Neural progenitor cell (in vitro differentiated cells): ENCODE measurements at regions not wholly inside any gene's neighbourhood (a gene's known extent, or its start where the extent isn't known, plus 50 kb on each side); places are given as distances from the start of the nearest gene placed in this dataset.

Source experiments
- DNase-seq: peaks from one replicate; pipeline ENCODE4 v3.0.0-alpha.2; 2016; ENCODE audit warnings: low spot score
- H2AFZ ChIP-seq: fragments of 200-600 bp; sonication (generic); replicated peaks from 2 replicates; pipeline ENCODE4 v1.6.1; 2016; ENCODE audit warnings: antibody characterized with exemption
- H3F3A ChIP-seq: fragments of 200-600 bp; sonication (generic); 2 replicates; pipeline ENCODE4 v1.6.1; 2016; ENCODE audit warnings: antibody characterized with exemption, low read depth
- H3K27ac ChIP-seq: fragments of 200-600 bp; sonication (generic); 2 replicates; pipeline ENCODE4 v1.5.1; 2016; ENCODE audit warnings: mild to moderate bottlenecking
- H3K27me3 ChIP-seq: fragments of 200-600 bp; sonication (generic); 2 replicates; pipeline ENCODE4 v1.6.1; 2016; ENCODE audit warnings: mild to moderate bottlenecking, moderate library complexity
- H3K36me3 ChIP-seq: fragments of 200-600 bp; sonication (generic); 2 replicates; pipeline ENCODE4 v1.5.1; 2016
- H3K4me1 ChIP-seq: fragments of 200-600 bp; sonication (generic); 2 replicates; pipeline ENCODE4 v1.6.1; 2016; ENCODE audit warnings: mixed run types
- H3K4me2 ChIP-seq: fragments of 200-600 bp; sonication (generic); 2 replicates; pipeline ENCODE4 v1.6.1; 2016
- H3K4me3 ChIP-seq: fragments of 200-600 bp; sonication (generic); 2 replicates; pipeline ENCODE4 v1.5.1; 2016
- H3K79me2 ChIP-seq: fragments of 200-600 bp; sonication (generic); 2 replicates; pipeline ENCODE4 v1.6.1; 2016; ENCODE audit warnings: low read depth
- H3K9ac ChIP-seq: fragments of 200-600 bp; sonication (generic); 2 replicates; pipeline ENCODE4 v1.6.1; 2016
- H3K9me3 ChIP-seq: fragments of 200-600 bp; sonication (generic); 2 replicates; pipeline ENCODE4 v1.5.1; 2016; ENCODE audit warnings: low read depth
- H4K20me1 ChIP-seq: fragments of 200-600 bp; sonication (generic); 2 replicates; pipeline ENCODE4 v1.6.1; 2016; ENCODE audit warnings: low read depth
- H3K27ac Mint-ChIP-seq: 3 replicates; pipeline ENCODE4 v1.8.0; 2021; ENCODE audit warnings: mixed read lengths
- H3K27me3 Mint-ChIP-seq: 2 replicates; pipeline ENCODE4 v1.8.0; 2022; ENCODE audit warnings: low read depth, mild to moderate bottlenecking, inconsistent platforms, moderate library complexity, mixed read lengths; ENCODE audit not compliant: insufficient read depth
- H3K36me3 Mint-ChIP-seq: 3 replicates; pipeline ENCODE4 v1.8.0; 2021; ENCODE audit warnings: mixed read lengths
- H3K4me1 Mint-ChIP-seq: 3 replicates; pipeline ENCODE4 v1.8.0; 2021; ENCODE audit warnings: mixed read lengths
- H3K4me3 Mint-ChIP-seq: 3 replicates; pipeline ENCODE4 v1.8.0; 2021; ENCODE audit warnings: mild to moderate bottlenecking, moderate library complexity, mixed read lengths
- H3K9me3 Mint-ChIP-seq: 3 replicates; pipeline ENCODE4 v1.8.0; 2020; ENCODE audit warnings: mixed read lengths
- EZH2 ChIP-seq: fragments of 200-600 bp; sonication (generic); IDR thresholded peaks from 2 replicates; pipeline ENCODE4 v1.6.1; 2017; ENCODE audit warnings: antibody characterized with exemption, mild to moderate bottlenecking, moderate library complexity
- EZH2phosphoT487 ChIP-seq: fragments of 200-600 bp; sonication (generic); IDR thresholded peaks from 2 replicates; pipeline ENCODE4 v1.6.1; 2017; ENCODE audit warnings: antibody characterized with exemption
- TF ChIP-seq, protein P1 (sequence below): fragments of 200-600 bp; sonication (generic); IDR thresholded peaks from 2 replicates; pipeline ENCODE4 v1.5.1; 2017; ENCODE audit warnings: antibody characterized with exemption, mild to moderate bottlenecking

DNA sequence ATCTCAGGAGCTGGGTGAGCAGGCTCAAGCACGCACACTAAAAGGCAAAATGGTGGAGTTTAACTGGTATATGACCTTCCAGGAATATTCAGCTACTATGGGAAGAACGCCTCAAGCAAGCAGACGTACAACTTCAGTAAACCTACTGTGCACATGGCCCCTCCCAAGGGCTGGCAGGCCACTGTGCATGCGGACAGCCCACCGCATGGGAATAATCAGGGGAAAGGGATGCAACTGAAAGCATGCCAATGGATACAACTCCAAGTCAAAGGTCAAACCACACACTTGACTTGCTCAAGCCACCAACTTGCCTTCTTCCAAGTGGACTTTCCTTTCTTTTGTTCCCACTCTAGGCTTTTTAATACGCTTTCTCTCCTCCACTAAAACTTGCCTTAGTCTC lies 121.6 kb upstream of the SNTG2 start:
- Mint-ChIP-seq H3K27me3 (peaks cover 2% of the 10 kb centered on the region), H3K36me3 (no peaks in the 10 kb centered on the region), H3K9me3 (no peaks in the 10 kb centered on the region), H3K4me3 (no peak overlapping the region), H3K4me1 (peaks cover 7% of the 10 kb centered on the region), H3K27ac (no peak overlapping the region)
- H3K9me3 ChIP-seq = no peaks in the 10 kb centered on the region
- no peaks in the 10 kb centered on the region for H3K36me3 ChIP-seq
- H3F3A ChIP-seq = no peaks in the 10 kb centered on the region
- H3K27me3 ChIP-seq = no peaks in the 10 kb centered on the region
- H3K79me2 ChIP-seq = no peaks in the 10 kb centered on the region
- no peak overlapping the region for H3K9ac ChIP-seq
- H4K20me1 ChIP-seq = no peaks in the 10 kb centered on the region
- no peak overlapping the region for H3K4me3 ChIP-seq
- no peak overlapping the region for H3K4me2 ChIP-seq
- TF ChIP-seq, protein P1, sequence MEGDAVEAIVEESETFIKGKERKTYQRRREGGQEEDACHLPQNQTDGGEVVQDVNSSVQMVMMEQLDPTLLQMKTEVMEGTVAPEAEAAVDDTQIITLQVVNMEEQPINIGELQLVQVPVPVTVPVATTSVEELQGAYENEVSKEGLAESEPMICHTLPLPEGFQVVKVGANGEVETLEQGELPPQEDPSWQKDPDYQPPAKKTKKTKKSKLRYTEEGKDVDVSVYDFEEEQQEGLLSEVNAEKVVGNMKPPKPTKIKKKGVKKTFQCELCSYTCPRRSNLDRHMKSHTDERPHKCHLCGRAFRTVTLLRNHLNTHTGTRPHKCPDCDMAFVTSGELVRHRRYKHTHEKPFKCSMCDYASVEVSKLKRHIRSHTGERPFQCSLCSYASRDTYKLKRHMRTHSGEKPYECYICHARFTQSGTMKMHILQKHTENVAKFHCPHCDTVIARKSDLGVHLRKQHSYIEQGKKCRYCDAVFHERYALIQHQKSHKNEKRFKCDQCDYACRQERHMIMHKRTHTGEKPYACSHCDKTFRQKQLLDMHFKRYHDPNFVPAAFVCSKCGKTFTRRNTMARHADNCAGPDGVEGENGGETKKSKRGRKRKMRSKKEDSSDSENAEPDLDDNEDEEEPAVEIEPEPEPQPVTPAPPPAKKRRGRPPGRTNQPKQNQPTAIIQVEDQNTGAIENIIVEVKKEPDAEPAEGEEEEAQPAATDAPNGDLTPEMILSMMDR = no peak
- TF ChIP-seq EZH2phosphoT487 = no peak
- H3K27ac ChIP-seq = no peak overlapping the region
- DNase-seq = no peak
- peaks cover 16% of the 10 kb centered on the region for H3K4me1 ChIP-seq
- no peak overlapping the region for H2AFZ ChIP-seq

- Mint-ChIP-seq H3K4me3 (no peak overlapping the region), H3K9me3 (peaks cover 2% of the 10 kb centered on the region)
- H4K20me1 ChIP-seq = no peaks in the 10 kb centered on the region
Measured at GRCh38 chr2:824954-825353, 125.7 kb upstream of the SNTG2 start.

DNA sequence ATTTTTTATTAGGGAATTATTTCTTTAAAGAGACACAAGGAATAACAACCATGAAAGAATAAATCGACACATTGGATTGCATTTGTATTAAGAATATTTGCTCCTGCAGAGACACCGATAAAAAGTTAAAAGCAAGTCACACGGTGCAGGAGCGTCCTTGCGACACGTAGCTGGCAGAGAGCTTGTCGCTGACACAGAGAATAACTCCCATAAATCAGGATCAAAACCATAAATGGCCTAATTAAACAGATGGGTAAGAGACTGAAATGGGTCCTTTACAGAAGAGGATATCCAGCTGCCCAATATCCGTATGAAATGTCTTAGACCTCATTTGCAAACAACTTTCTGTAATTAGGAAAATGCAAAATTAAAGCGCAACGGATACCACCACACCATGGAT lies 126.1 kb upstream of the SNTG2 start:
- Histone ChIP-seq H3K36me3 (no peaks in the 10 kb centered on the region), H3K4me2 (no peak overlapping the region), H3K4me1 (peaks cover 8% of the 10 kb centered on the region), H3K27me3 (no peaks in the 10 kb centered on the region), H3K4me3 (no peak overlapping the region), H3K79me2 (no peaks in the 10 kb centered on the region), H3K9me3 (no peaks in the 10 kb centered on the region), H3K9ac (no peak overlapping the region), H2AFZ (peak overlapping the region; percentile 89), H3F3A (no peaks in the 10 kb centered on the region), H3K27ac (no peak overlapping the region), H4K20me1 (no peaks in the 10 kb centered on the region)
- TF ChIP-seq EZH2 (no peak), EZH2phosphoT487 (no peak)
- TF ChIP-seq, protein P1 = no peak
- peaks cover 8% of the 10 kb centered on the region for H3K4me1 Mint-ChIP-seq
- no peak for DNase-seq
- no peaks in the 10 kb centered on the region for H3K36me3 Mint-ChIP-seq
- peaks cover 2% of the 10 kb centered on the region for H3K9me3 Mint-ChIP-seq
- H3K27me3 Mint-ChIP-seq = no peaks in the 10 kb centered on the region
- no peak overlapping the region for H3K27ac Mint-ChIP-seq
- no peak overlapping the region for H3K4me3 Mint-ChIP-seq

More at GRCh38 chr2:824954-825353, 125.7 kb upstream of the SNTG2 start:
- H3K4me1 Mint-ChIP-seq = peaks cover 8% of the 10 kb centered on the region
- no peaks in the 10 kb centered on the region for H3F3A ChIP-seq
- H3K36me3 Mint-ChIP-seq = no peaks in the 10 kb centered on the region
- H3K4me1 ChIP-seq = peaks cover 8% of the 10 kb centered on the region
- H3K27ac Mint-ChIP-seq = no peak overlapping the region
- H3K27ac ChIP-seq = no peak overlapping the region
- H2AFZ ChIP-seq = peak overlapping the region; percentile 89
- no peak overlapping the region for H3K9ac ChIP-seq
- H3K36me3 ChIP-seq = no peaks in the 10 kb centered on the region
- H3K4me2 ChIP-seq = no peak overlapping the region
- no peaks in the 10 kb centered on the region for H3K79me2 ChIP-seq
- H3K27me3 Mint-ChIP-seq = no peaks in the 10 kb centered on the region
- TF ChIP-seq EZH2 (no peak), EZH2phosphoT487 (no peak)
- TF ChIP-seq, protein P1 = no peak
- no peak overlapping the region for H3K4me3 ChIP-seq
- no peaks in the 10 kb centered on the region for H3K27me3 ChIP-seq
- DNase-seq = no peak
- H3K9me3 ChIP-seq = no peaks in the 10 kb centered on the region

GRCh38 chr2:821546-821945 lies 129.1 kb upstream of the SNTG2 start:
- TF ChIP-seq EZH2phosphoT487 = no peak
- Histone ChIP-seq H4K20me1 (no peaks in the 10 kb centered on the region), H3K9ac (no peak overlapping the region), H3K4me3 (no peak overlapping the region), H3K27ac (no peak overlapping the region), H3K4me1 (peaks cover 8% of the 10 kb centered on the region), H3F3A (no peaks in the 10 kb centered on the region), H3K36me3 (no peaks in the 10 kb centered on the region), H3K9me3 (no peaks in the 10 kb centered on the region), H3K4me2 (no peak overlapping the region), H3K27me3 (no peaks in the 10 kb centered on the region), H2AFZ (no peak overlapping the region), H3K79me2 (no peaks in the 10 kb centered on the region)
- Mint-ChIP-seq H3K36me3 (no peaks in the 10 kb centered on the region), H3K9me3 (peaks cover 2% of the 10 kb centered on the region), H3K4me1 (peaks cover 8% of the 10 kb centered on the region), H3K27ac (no peak overlapping the region), H3K4me3 (no peak overlapping the region), H3K27me3 (no peaks in the 10 kb centered on the region)
- DNase-seq = no peak
